GM10248 (cell line): ENCODE measurements at regions not wholly inside any gene's neighbourhood (a gene's known extent, or its start where the extent isn't known, plus 50 kb on each side); places are given as distances from the start of the nearest gene placed in this dataset.

Source experiments
- CTCF ChIA-PET: fragments of 300-600 bp; sonication (Branson Sonifier 250); formaldehyde crosslinking; extraction: SDS; loops from one replicate; lab custom pipeline; 2021; ENCODE audit warnings: antibody characterized with exemption; lab: Yijun Ruan, JAX
- POLR2A ChIA-PET: fragments of 350-650 bp; sonication (Branson Sonifier 250); formaldehyde crosslinking; extraction: SDS; loops from one replicate; lab custom pipeline; 2020; ENCODE audit warnings: antibody characterized with exemption; lab: Yijun Ruan, JAX
- DNase-seq: peaks from one replicate; pipeline ENCODE4 v3.0.0; 2012; ENCODE audit errors: extremely low spot score
- CTCF ChIP-seq: IDR thresholded peaks from 2 replicates; pipeline ENCODE4 v1.5.1; 2012; ENCODE audit warnings: mild to moderate bottlenecking, low read depth; ENCODE audit errors: extremely low read depth, missing control alignments, control extremely low read depth

DNA sequence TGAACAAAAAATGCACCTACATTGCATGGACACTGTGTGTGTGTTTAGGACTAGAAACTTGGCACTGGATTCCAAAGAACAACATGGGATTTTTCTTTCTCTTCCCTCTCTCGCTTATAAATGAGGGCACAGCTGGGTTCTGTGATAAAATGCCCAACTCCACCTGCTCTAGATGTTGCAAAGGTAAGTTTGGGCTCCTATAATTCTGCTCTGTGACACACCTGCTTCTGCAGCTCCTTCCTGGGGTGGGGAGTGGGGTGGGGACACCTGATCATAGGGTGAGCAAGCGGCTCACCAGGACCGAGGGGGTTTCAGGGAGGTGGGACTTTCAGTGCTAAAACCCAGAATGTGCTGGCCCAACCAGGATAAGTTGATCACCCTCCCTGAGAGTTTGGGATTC is 104.3 kb downstream of the AXIN2 start:
- POLR2A ChIA-PET = no interaction called here
- CTCF ChIA-PET = no interaction called here
- TF ChIP-seq CTCF = no peak
- no peak for DNase-seq

- POLR2A ChIA-PET = no interaction called here
- TF ChIP-seq CTCF = no peak
- DNase-seq = no peak
- CTCF ChIA-PET = no interaction called here
Measured at GRCh38 chr17:65456368-65457151, 104.9 kb downstream of the AXIN2 start.

DNA sequence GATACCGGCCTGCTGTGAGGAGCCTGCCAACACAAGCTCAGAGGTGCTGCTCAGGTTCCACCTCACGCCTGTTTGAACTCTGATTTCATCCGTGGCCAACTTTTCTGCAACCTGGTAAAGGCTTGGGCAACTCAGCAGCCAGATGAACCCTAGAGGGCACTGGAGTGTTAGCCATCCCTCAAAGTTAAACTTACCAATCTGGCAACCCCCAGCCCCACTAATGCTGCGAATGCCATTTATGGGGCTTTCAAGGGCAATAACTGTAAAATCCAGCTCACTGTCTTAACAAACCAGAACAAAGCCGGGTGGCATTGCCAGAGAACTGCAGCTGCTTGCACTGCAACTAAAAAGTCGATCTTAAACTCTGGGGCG is 105.5 kb downstream of the AXIN2 start:
- no peak for DNase-seq
- TF ChIP-seq CTCF = no peak
- POLR2A ChIA-PET = no interaction called here
- CTCF ChIA-PET = no interaction called here

DNA sequence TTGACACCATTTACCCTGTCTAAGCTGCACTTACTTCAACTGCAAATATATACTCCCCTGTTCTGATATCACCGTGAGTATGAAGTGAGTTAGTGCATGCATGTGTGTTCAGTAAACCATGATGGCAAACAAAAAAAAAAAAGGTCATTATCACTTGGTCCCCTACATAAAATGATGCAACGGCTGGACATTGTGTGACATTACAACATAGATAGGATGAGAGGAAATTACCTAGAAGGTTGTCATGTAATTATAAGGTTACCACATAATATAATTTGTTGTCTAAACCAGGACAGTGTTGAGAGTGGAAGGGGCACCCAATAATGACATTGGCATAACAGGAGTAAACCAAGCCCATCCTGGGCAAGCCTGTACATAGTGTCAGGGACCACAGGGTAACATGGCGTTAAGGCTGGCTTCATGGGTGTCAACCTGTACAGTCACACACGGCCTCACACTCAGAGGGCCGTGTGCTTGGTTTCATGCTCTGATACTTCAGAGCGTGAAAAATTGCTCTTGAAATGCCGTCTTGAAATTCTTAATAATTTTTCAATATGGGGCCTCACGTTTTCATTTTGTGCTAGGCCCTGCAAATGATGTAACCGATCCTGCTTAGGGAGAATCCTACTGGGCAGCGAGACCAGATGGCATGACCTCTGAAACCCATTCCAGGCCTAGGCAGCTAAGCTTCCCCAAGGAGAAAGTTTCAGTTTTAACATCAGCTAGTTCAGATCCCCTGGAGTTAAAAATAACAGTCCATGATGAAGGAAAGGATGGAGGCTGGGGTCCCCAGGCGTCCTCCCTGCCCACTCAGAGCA is 106.1 kb downstream of the AXIN2 start:
- ChIA-PET POLR2A (no interaction called here), CTCF (no interaction called here)
- no peak for TF ChIP-seq CTCF
- DNase-seq = no peak

DNA sequence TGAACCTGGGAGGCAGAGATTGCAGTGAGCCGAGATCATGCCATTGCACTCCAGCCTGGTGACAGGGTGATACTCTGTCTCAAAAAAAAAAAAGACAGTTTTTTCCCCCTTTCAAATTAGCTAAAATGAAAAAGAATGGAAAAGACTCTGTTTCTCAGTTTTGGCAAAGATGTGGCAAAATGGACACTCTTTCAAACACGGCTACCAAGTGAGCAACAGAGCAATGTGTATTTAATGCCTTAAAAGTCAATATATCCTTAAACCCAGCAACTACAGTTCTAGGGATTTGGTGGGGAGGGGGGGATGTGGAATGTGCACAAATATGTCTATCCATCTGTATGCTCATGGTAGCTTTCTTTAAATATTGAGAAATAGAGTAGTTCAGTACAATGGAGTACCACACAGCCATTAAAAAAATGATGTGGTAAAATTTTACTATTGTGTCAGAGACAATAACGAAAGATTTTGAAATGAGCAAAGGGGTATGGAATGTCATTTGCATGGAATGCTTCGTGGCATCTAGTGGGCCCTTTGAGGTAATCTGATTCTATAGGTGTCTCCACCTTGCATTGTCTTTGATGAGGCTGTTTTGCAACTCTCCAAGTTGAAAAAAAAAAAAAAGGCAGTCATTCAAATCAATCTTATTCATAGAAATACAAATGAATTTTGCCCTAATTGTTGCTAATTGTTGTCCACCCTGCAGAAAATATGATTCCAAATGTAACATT is 108.1 kb downstream of the AXIN2 start:
- DNase-seq = no peak
- ChIA-PET CTCF (no interaction called here), POLR2A (no interaction called here)
- no peak for TF ChIP-seq CTCF

- ChIA-PET CTCF (interaction anchor here (1.3 to 2.2 kb wide), 2 partner anchors 9 to 16 kb away, joined by 3 to 5 read pairs; no protein-coding TSS in a partner anchor), POLR2A (no interaction called here)
- no peak for DNase-seq
- TF ChIP-seq CTCF = no peak
Measured at GRCh38 chr17:65449495-65449894, 112.0 kb downstream of the AXIN2 start.
